Pons (tissue), 1 donor: ENCODE measurements at regions not wholly inside any gene's neighbourhood (a gene's known extent, or its start where the extent isn't known, plus 50 kb on each side); places are given as distances from the start of the nearest gene placed in this dataset.
"Not testable (repeated sequence)": the region's sequence is repeated elsewhere in the genome, so short reads cannot be mapped to it uniquely, and the experiment has no call there.

ENCODE experiments used
- DNase-seq: peaks from one replicate; pipeline ENCODE4 v3.0.0-alpha.2; 2016; ENCODE audit warnings: low spot score

GRCh38 chr6:84635081-84635761, 129.2 kb downstream of the TBX18 start:
- DNase-seq = no peak

GRCh38 chr6:84633771-84634170, 130.6 kb downstream of the TBX18 start:
- DNase-seq = no peak

GRCh38 chr6:84626527-84626926, 137.9 kb downstream of the TBX18 start:
- DNase-seq = not testable (repeated sequence)

GRCh38 chr6:84625506-84625905, 138.9 kb downstream of the TBX18 start:
- no peak for DNase-seq

- DNase-seq = no peak
Observed at GRCh38 chr6:84623956-84624680, 140.3 kb downstream of the TBX18 start.

GRCh38 chr6:84618836-84619235, 145.6 kb downstream of the TBX18 start:
- no peak for DNase-seq

GRCh38 chr6:84618046-84618752, 146.2 kb downstream of the TBX18 start:
- DNase-seq = no peak

GRCh38 chr6:84615987-84616386, 148.4 kb downstream of the TBX18 start:
- no peak for DNase-seq

- no peak for DNase-seq
Observed at GRCh38 chr6:84615113-84615850, 149.1 kb downstream of the TBX18 start.

- no peak for DNase-seq
Observed at GRCh38 chr6:84606860-84607259, 157.5 kb downstream of the TBX18 start.

- no peak for DNase-seq
Observed at GRCh38 chr6:84605298-84605697, 159.1 kb downstream of the TBX18 start.

GRCh38 chr6:84601366-84601765, 163.0 kb downstream of the TBX18 start:
- no peak for DNase-seq

GRCh38 chr6:84599991-84600390, 164.4 kb downstream of the TBX18 start:
- DNase-seq = no peak

GRCh38 chr6:84597238-84597875, 167.0 kb downstream of the TBX18 start:
- DNase-seq = no peak

- DNase-seq = no peak
Observed at GRCh38 chr6:84596488-84596887, 167.9 kb downstream of the TBX18 start.

- no peak for DNase-seq
Observed at GRCh38 chr6:84588697-84589080, 175.7 kb downstream of the TBX18 start.

- DNase-seq = not testable (repeated sequence)
Observed at GRCh38 chr6:84587994-84588696, 176.3 kb downstream of the TBX18 start.

- DNase-seq = not testable (repeated sequence)
Observed at GRCh38 chr6:84587202-84587940, 177.0 kb downstream of the TBX18 start.

GRCh38 chr6:84583784-84584183, 180.6 kb downstream of the TBX18 start:
- no peak for DNase-seq

GRCh38 chr6:84582997-84583396, 181.4 kb downstream of the TBX18 start:
- no peak for DNase-seq
